Stimulated activated CD4-positive, alpha-beta T cell treated with anti-CD3 and anti-CD28 coated beads, Interleukin-12 subunit alpha, Interleukin-12 subunit beta, amount 100 ng/mL, for 24 hours (primary cell): ENCODE measurements at regions not wholly inside any gene's neighbourhood (a gene's known extent, or its start where the extent isn't known, plus 50 kb on each side); places are given as distances from the start of the nearest gene placed in this dataset.

Experiments
- DNase-seq, 2 experiments: peaks; one replicate each; pipeline ENCODE4 v3.0.0-alpha.2; 2020; ENCODE audit warnings: low read depth in 2 of 2

GRCh38 chr13:34312578-34312977 lies 494.6 kb downstream of the RFC3 start:
- no peak for DNase-seq

- no peak for DNase-seq
Observed at GRCh38 chr13:34320084-34320483, 502.1 kb downstream of the RFC3 start.

GRCh38 chr13:34322014-34322742 lies 504.2 kb downstream of the RFC3 start:
- no peak for DNase-seq

- no peak for DNase-seq
Observed at GRCh38 chr13:34322743-34323074, 504.8 kb downstream of the RFC3 start.

- DNase-seq = no peak
Observed at GRCh38 chr13:34335014-34336007, 517.4 kb downstream of the RFC3 start.

DNA sequence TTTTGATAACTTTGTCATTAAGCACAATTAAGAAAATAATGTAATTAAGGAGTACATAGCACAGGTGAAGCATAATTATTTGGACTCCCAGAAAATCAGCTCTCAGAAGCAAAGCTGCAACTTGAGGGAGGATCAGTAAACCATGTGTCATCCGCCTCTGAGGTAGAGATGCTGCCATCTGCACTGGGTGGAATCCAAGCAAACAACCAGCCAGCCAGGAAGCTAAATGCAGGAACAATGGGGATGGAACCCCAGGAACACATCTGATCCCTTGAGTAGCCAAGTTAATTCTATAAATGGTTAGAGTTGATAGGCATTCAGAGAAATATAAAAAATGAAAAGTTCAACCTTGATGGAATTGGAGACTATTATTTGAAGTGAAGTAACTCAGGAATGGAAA lies 520.2 kb downstream of the RFC3 start:
- no peak for DNase-seq

GRCh38 chr13:34340534-34340933 lies 522.6 kb downstream of the RFC3 start:
- DNase-seq = no peak

DNA sequence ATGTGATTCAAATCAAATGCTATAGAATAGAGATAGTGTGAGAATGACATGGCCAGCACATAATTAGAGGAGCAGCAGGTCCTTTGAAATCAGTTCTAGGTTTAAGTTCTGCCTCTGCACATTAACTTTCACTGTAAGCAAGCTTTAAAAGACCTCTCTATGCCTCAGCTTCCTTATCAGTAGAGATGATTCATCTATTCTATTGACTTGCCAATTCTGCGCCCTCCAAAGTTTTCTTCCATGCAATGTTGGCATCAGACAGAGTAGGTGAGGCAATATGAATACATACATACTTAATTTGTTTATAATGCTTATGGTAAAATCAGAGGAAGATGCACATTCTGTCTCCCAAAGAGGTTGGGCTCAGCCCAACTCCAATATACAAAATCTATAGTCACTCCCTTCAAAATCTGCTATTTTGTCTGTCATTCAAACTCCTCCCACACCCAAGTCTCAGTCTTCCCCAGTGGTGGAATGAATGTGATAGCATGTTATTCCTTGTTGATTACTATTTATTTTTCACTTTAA lies 525.5 kb downstream of the RFC3 start:
- no peak for DNase-seq

DNA sequence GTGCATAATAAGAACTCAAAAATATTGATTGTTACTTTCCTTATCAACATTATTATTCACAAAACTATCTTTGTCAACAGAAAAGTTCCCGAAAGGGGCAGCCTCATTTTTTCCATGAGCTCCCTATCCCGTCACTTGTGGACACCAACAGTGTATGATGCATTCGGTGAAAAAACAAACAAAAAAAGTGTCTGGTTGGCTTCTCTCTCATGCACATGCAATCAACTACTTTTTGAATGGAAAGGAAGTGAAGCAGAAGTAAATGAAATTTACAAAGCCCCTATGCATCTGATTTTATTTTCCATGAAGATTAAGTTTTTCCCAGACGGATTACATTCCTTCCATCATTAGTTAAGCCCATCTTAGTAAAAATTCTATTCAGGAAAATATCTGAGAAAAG lies 526.9 kb downstream of the RFC3 start:
- no peak for DNase-seq

GRCh38 chr13:34345258-34345965 lies 527.5 kb downstream of the RFC3 start:
- DNase-seq = no peak

DNA sequence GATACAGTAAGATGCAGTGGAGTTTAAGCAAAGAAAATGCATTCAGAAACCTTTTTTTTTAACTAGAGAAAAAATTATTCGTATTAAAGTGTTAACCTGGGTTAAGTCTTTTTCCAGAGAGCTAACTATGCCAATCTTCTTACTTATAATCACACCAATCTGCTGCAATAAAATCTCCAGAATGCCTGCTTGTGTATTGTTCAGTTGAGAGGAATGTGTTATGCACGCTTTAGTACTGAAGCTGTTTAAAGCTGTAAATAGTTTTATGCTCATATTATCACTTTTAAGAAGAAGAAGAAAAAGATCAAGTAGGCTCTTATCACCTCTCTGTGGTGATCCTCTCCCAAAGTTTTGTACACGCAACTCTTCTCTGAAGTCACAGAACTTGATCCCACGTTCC lies 528.7 kb downstream of the RFC3 start:
- DNase-seq = no peak

DNA sequence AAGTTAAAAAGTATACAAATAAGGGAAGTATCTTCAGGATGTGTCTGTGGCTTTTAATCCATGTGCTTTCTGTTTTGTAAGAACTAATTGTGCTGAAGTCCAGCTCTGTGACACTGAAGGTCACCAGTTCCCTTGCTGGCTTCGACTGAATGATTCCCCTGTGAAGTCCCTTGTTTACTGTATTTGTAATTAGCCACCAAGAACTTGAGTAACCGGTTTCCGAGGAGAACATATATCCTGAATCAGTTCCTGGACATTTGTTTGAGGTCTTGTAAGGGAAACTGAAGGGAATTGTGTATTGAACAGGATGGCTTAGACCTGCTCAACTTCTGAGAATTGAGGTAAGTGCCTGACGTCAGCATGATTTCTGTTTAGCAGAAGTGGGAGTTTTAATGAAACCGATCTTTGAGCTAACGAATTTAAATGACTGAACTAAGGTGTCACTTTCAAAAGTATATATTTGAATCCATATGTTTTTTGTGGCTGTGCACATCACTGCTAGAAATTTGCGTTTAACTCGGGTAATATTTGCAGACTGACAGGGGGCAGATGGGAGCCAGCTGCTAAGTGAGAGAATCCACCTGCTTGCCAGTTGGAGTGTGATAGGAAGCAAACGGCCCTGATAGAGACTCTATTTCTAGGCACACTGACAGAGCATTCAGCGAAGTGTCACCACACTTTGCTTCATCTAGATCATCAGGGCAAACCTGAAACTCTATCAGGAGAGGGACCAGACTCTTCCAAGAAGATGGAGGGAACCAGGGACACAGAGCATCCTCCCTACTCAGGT lies 530.0 kb downstream of the RFC3 start:
- no peak for DNase-seq

DNA sequence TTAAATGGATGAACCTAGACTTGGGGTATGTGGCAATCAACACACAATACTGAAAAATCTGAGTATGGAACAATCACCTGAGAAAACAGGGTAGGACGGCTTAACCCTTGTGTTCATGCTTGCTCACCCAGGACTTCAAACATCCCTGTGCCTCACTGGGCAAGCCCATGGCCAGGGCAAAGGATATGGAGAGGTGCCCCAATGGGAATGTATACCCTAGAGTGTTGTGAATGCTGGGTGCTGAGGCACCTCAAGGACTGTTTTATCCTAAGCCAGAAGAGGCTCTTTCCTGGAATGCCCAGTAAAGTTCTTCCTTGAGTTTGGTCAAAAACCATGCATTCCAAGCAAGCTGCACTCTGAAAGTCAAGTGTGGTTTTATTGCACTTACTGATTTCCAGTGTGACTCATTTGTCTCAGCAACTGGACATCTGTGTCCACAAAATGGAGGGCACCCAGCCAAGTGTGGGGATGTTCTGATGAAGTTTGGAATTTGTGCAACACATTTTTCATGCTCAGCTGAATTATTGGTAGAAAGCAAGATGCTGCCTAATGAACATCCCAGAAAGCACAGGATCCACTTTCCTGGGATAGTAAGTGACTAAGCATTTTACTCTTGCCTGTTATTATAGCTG lies 531.3 kb downstream of the RFC3 start:
- no peak for DNase-seq

GRCh38 chr13:34350671-34351070 lies 532.7 kb downstream of the RFC3 start:
- no peak for DNase-seq

DNA sequence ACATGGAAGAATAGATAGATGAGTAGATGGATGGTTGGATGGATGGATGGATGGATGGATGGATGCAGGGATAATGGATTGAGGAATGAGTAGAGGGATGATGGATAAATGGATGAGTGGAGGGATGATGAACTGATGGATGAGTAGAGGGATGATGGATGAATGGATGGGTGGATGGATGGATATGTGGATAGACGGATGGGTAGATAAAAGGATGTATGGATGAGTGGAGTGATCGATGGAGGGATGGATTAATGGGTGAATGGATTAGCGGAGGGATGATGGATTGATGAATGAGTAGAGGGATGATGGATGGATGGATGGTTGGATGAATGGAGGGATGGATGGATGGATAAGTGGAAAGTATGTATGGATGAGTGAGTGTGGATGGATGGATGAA lies 533.2 kb downstream of the RFC3 start:
- no peak for DNase-seq

DNA sequence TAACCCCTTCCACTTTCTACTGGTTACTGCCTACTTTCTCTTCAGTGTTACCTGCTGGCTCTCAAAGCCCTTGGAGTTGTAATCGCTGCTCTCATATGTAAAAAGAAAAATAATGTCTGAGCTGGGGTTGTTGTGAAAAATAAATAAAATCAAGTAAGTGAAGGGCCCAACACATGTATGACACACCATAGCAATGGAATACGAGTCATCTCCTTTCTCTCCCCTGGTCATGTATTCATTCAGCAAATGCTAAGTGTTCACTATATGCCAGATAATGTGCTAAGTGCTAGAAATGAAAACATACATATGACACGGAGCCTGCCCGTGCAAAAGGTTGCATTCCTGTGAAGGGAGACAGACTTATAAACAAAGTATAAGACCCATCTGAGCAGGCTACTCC lies 535.0 kb downstream of the RFC3 start:
- no peak for DNase-seq

DNA sequence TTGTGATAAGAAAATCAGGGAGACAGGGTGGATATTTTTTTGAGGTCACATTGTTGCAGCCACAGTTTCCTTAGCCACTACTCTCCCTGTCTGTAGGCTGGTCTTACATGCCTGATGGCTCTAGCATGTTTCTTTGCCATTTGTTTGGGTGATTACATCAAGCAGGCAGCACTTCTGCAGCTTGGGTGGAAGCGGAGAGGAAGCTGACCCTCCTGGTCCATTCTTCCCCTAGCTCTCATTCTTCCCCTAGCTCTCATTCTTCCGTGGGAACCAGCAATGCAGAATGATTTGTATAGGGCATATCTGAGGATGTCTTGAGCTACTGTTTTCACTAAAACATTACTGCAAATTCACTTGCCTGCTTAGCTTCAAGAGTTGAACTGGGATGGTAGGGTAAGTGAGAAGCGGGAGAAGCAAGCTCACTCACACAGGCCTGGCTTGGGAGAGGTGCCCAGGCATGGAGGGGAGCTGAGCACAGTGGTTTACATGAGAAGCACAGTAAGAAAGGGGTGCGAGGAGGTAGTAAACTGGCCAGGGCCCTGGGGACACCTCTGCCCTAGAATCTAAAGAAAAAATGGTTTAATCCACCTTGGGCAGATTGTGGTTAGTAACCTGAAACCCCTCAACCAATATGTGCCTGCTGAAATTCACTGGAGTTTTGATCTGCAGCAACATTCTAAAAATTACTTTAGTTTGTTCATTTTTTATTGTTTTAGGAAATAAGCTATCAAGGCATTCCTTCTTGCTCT lies 538.9 kb downstream of the RFC3 start:
- no peak for DNase-seq

GRCh38 chr13:34357435-34358232 lies 539.7 kb downstream of the RFC3 start:
- DNase-seq = no peak

GRCh38 chr13:34358811-34359513 lies 541.0 kb downstream of the RFC3 start:
- no peak for DNase-seq
